ENCODE measurements at regions not wholly inside any gene's neighbourhood (a gene's known extent, or its start where the extent isn't known, plus 50 kb on each side); places are given as distances from the start of the nearest gene placed in this dataset.

GRCh38 chr4:179804440-179804839 lies 2362.2 kb upstream of the AGA start:
- ChIA-PET POLR2A (ENCODE audit: low non-redundant PET) (no interaction called here), CTCF (no interaction called here)
- intact Hi-C loops (cut with micrococcal nuclease; ENCODE audit: unreplicated experiment), result no loop called here
- no peaks in the 10 kb centered on the region for H3K4me1 ChIP-seq (ENCODE audit: insufficient read depth, low read length, poor library complexity, severe bottlenecking)
- no peak overlapping the region for H3K27ac ChIP-seq (ENCODE audit: low read depth, low read length, poor library complexity, severe bottlenecking)
- TF ChIP-seq CTCF (conservative IDR thresholded peaks at IDR 0.05; ENCODE audit: low read depth, low read length), result no peak
- no peak for TF ChIP-seq EZH2 (IDR thresholded peaks at IDR 0.05; ENCODE audit: borderline replicate concordance, low read depth, low read length, poor library complexity, severe bottlenecking)
- DNase-seq (ENCODE audit: low spot score), result no peak
- H3K27me3 ChIP-seq (replicated peaks; ENCODE audit: insufficient read depth, low read depth, low read length, poor library complexity), result no peaks in the 10 kb centered on the region
- H3K4me3 ChIP-seq (ENCODE audit: low read depth, low read length, poor library complexity, severe bottlenecking), result no peak overlapping the region
- BruUV-seq (replicated peaks), result no TSS peak
- H3K36me3 ChIP-seq (ENCODE audit: insufficient read depth, low read length, poor library complexity, severe bottlenecking), result no peaks in the 10 kb centered on the region
- H3K9me3 ChIP-seq (ENCODE audit: low read depth, low read length, poor library complexity, severe bottlenecking), result no peaks in the 10 kb centered on the region

- ChIA-PET CTCF (no interaction called here), POLR2A (ENCODE audit: low non-redundant PET) (no interaction called here)
- no peak for DNase-seq (ENCODE audit: low spot score)
- BruUV-seq (replicated peaks), result no TSS peak
- H3K36me3 ChIP-seq (ENCODE audit: insufficient read depth, low read length, poor library complexity, severe bottlenecking), result no peaks in the 10 kb centered on the region
- TF ChIP-seq CTCF (conservative IDR thresholded peaks at IDR 0.05; ENCODE audit: low read depth, low read length), result no peak
- no peak for TF ChIP-seq EZH2 (IDR thresholded peaks at IDR 0.05; ENCODE audit: borderline replicate concordance, low read depth, low read length, poor library complexity, severe bottlenecking)
- intact Hi-C loops (cut with micrococcal nuclease; ENCODE audit: unreplicated experiment), result no loop called here
- H3K27ac ChIP-seq (ENCODE audit: low read depth, low read length, poor library complexity, severe bottlenecking), result no peak overlapping the region
- no peaks in the 10 kb centered on the region for H3K9me3 ChIP-seq (ENCODE audit: low read depth, low read length, poor library complexity, severe bottlenecking)
- H3K4me3 ChIP-seq (ENCODE audit: low read depth, low read length, poor library complexity, severe bottlenecking), result no peak overlapping the region
- H3K4me1 ChIP-seq (ENCODE audit: insufficient read depth, low read length, poor library complexity, severe bottlenecking), result no peaks in the 10 kb centered on the region
- H3K27me3 ChIP-seq (replicated peaks; ENCODE audit: insufficient read depth, low read depth, low read length, poor library complexity), result no peaks in the 10 kb centered on the region
These were observed 2375.1 kb upstream of the AGA start for GRCh38 chr4:179817317-179817716.

GRCh38 chr4:179823342-179823741 lies 2381.1 kb upstream of the AGA start:
- BruUV-seq (replicated peaks), result no TSS peak
- no peaks in the 10 kb centered on the region for H3K4me1 ChIP-seq (ENCODE audit: insufficient read depth, low read length, poor library complexity, severe bottlenecking)
- H3K9me3 ChIP-seq (ENCODE audit: low read depth, low read length, poor library complexity, severe bottlenecking), result no peaks in the 10 kb centered on the region
- no peak overlapping the region for H3K27ac ChIP-seq (ENCODE audit: low read depth, low read length, poor library complexity, severe bottlenecking)
- no peaks in the 10 kb centered on the region for H3K27me3 ChIP-seq (replicated peaks; ENCODE audit: insufficient read depth, low read depth, low read length, poor library complexity)
- intact Hi-C loops (cut with micrococcal nuclease; ENCODE audit: unreplicated experiment), result no loop called here
- TF ChIP-seq EZH2 (IDR thresholded peaks at IDR 0.05; ENCODE audit: borderline replicate concordance, low read depth, low read length, poor library complexity, severe bottlenecking) (no peak), CTCF (conservative IDR thresholded peaks at IDR 0.05; ENCODE audit: low read depth, low read length) (no peak)
- no peaks in the 10 kb centered on the region for H3K36me3 ChIP-seq (ENCODE audit: insufficient read depth, low read length, poor library complexity, severe bottlenecking)
- ChIA-PET CTCF (no interaction called here), POLR2A (ENCODE audit: low non-redundant PET) (no interaction called here)
- DNase-seq (ENCODE audit: low spot score), result no peak
- H3K4me3 ChIP-seq (ENCODE audit: low read depth, low read length, poor library complexity, severe bottlenecking), result no peak overlapping the region
